Natural killer cell (primary cell): ENCODE measurements at regions not wholly inside any gene's neighbourhood (a gene's known extent, or its start where the extent isn't known, plus 50 kb on each side); places are given as distances from the start of the nearest gene placed in this dataset.

ENCODE experiments used
- ATAC-seq, 3 donors: fragments of 150-1000 bp in 2 of 3; fragments of 200-7000 bp in 1 of 3; cut with Tn5 transposase; 1 replicate in 1 of 3; 2 replicates in 2 of 3; pipeline ENCODE4 v1.10.0; 2021; ENCODE audit warnings: mild to moderate bottlenecking in 2 of 3, moderate library complexity in 2 of 3
- DNase-seq, 2 donors: peaks; one replicate each; pipeline versions ENCODE4 v3.0.0 to v3.0.0-alpha.2; 2013 to 2021; ENCODE audit warnings: mixed read lengths in 1 of 2
- H3K27ac ChIP-seq: one replicate; pipeline ENCODE4 v1.5.1; 2013; ENCODE audit warnings: mild to moderate bottlenecking, low read length
- H3K27me3 ChIP-seq: one replicate; pipeline ENCODE4 v1.6.1; 2013; ENCODE audit warnings: low read length; ENCODE audit not compliant: control insufficient read depth, insufficient read depth
- H3K36me3 ChIP-seq: one replicate; pipeline ENCODE4 v1.6.1; 2013; ENCODE audit warnings: low read length; ENCODE audit not compliant: control insufficient read depth, insufficient read depth
- H3K4me1 ChIP-seq: one replicate; pipeline ENCODE4 v1.6.1; 2013; ENCODE audit warnings: low read length; ENCODE audit not compliant: control insufficient read depth, insufficient read depth
- H3K4me3 ChIP-seq: one replicate; pipeline ENCODE4 v1.5.1; 2013; ENCODE audit warnings: low read length
- H3K9me3 ChIP-seq: one replicate; pipeline ENCODE4 v1.6.1; 2013; ENCODE audit warnings: low read length; ENCODE audit not compliant: control insufficient read depth, insufficient read depth
- H3K27ac Mint-ChIP-seq, 2 donors: one replicate each; pipeline ENCODE4 v1.8.0; 2022; ENCODE audit warnings: mild to moderate bottlenecking in 2 of 2, mixed read lengths in 2 of 2, moderate library complexity in 1 of 2
- H3K27me3 Mint-ChIP-seq, 2 donors: one replicate each; pipeline ENCODE4 v1.8.0; 2022; ENCODE audit warnings: low read depth in 2 of 2, mixed read lengths in 2 of 2
- H3K36me3 Mint-ChIP-seq: one replicate; pipeline ENCODE4 v1.8.0; 2022; ENCODE audit warnings: mixed read lengths
- H3K4me1 Mint-ChIP-seq, 2 donors: one replicate each; pipeline ENCODE4 v1.8.0; 2022; ENCODE audit warnings: mixed read lengths in 2 of 2
- H3K4me3 Mint-ChIP-seq: one replicate; pipeline ENCODE4 v1.8.0; 2022; ENCODE audit warnings: mild to moderate bottlenecking, moderate library complexity, mixed read lengths
- H3K9me3 Mint-ChIP-seq, 2 donors: one replicate each; pipeline ENCODE4 v1.8.0; 2022; ENCODE audit warnings: mixed read lengths in 2 of 2
- WGBS: methylation state at CpG from one replicate; pipeline ENCODE4 v1.1.7; 2013; ENCODE audit warnings: missing lambda C conversion rate; ENCODE audit not compliant: insufficient coverage; 5-methylcytosine and 5-hydroxymethylcytosine counted together
- intact Hi-C: fragments of 100-400 bp; cut with micrococcal nuclease; formaldehyde crosslinking; loops from one replicate; pipeline ENCODE4 v1.14.2; 2022
- TF ChIP-seq, protein P1 (sequence below): fragments of 200-600 bp; IDR thresholded peaks from one replicate; pipeline ENCODE4 v1.8.0; 2022; ENCODE audit warnings: antibody characterized with exemption

GRCh38 chr3:25377042-25377441 lies 51.0 kb upstream of the RARB start:
- Histone ChIP-seq H3K27me3 (no peaks in the 10 kb centered on the region), H3K27ac (no peak overlapping the region), H3K9me3 (no peaks in the 10 kb centered on the region), H3K36me3 (no peaks in the 10 kb centered on the region), H3K4me3 (no peak overlapping the region), H3K4me1 (no peaks in the 10 kb centered on the region)
- DNase-seq (no peak), ATAC-seq (no peak)
- intact Hi-C loops: no loop called here
- Mint-ChIP-seq H3K36me3 (no peaks in the 10 kb centered on the region), H3K9me3 (peaks cover 0 to 2% of the 10 kb centered on the region in 2 donors), H3K4me1 (no peaks in the 10 kb centered on the region), H3K4me3 (no peak overlapping the region), H3K27me3 (peaks cover 20 to 29% of the 10 kb centered on the region in 2 donors), H3K27ac (no peak overlapping the region)
- WGBS: 73% methylated on average over 2 of the region's 2 CpGs
- TF ChIP-seq, protein P1, sequence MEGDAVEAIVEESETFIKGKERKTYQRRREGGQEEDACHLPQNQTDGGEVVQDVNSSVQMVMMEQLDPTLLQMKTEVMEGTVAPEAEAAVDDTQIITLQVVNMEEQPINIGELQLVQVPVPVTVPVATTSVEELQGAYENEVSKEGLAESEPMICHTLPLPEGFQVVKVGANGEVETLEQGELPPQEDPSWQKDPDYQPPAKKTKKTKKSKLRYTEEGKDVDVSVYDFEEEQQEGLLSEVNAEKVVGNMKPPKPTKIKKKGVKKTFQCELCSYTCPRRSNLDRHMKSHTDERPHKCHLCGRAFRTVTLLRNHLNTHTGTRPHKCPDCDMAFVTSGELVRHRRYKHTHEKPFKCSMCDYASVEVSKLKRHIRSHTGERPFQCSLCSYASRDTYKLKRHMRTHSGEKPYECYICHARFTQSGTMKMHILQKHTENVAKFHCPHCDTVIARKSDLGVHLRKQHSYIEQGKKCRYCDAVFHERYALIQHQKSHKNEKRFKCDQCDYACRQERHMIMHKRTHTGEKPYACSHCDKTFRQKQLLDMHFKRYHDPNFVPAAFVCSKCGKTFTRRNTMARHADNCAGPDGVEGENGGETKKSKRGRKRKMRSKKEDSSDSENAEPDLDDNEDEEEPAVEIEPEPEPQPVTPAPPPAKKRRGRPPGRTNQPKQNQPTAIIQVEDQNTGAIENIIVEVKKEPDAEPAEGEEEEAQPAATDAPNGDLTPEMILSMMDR: no peak
